Caco-2 (cell line): ENCODE measurements at regions not wholly inside any gene's neighbourhood (a gene's known extent, or its start where the extent isn't known, plus 50 kb on each side); places are given as distances from the start of the nearest gene placed in this dataset.

ENCODE experiments used
- BruUV-seq: library from RNA; stranded (reverse); fragments of 400-500 nt; replicated peaks from 2 replicates; lab custom pipeline; 2021; lab: Mats Ljungman, UMichigan
- CTCF ChIA-PET: fragments of 300-600 bp; sonication (Branson Sonifier 250); formaldehyde crosslinking; loops from one replicate; lab custom pipeline; 2022; ENCODE audit warnings: antibody characterized with exemption; lab: Charles Lee
- POLR2A ChIA-PET: fragments of 300-600 bp; sonication (Branson Sonifier 250); formaldehyde crosslinking; loops from one replicate; lab custom pipeline; 2022; ENCODE audit warnings: antibody characterized with exemption; lab: Charles Lee
- DNase-seq, 2 experiments: peaks; one replicate each; pipeline versions ENCODE4 v3.0.0 to v3.0.0-alpha.2; 2020 to 2022
- H3K27me3 ChIP-seq: replicated peaks from 2 replicates; pipeline ENCODE4 v1.6.0; 2011; ENCODE audit warnings: low read length; ENCODE audit not compliant: control insufficient read depth, insufficient read depth
- H3K36me3 ChIP-seq: 2 replicates; pipeline ENCODE4 v1.5.1; 2011; ENCODE audit warnings: low read length; ENCODE audit not compliant: control insufficient read depth, insufficient read depth
- H3K4me1 ChIP-seq: fragments of 250-450 bp; sonication (Bioruptor Pico); 2 replicates; pipeline ENCODE4 v1.5.1; 2020; ENCODE audit warnings: mild to moderate bottlenecking
- H3K4me3 ChIP-seq: 2 replicates; pipeline ENCODE4 v1.5.1; 2011; ENCODE audit warnings: low read depth, mild to moderate bottlenecking, control low read depth, low read length
- H3K9me3 ChIP-seq: fragments of 250-450 bp; sonication (Bioruptor Pico); 2 replicates; pipeline ENCODE4 v1.5.1; 2020; ENCODE audit warnings: mild to moderate bottlenecking, moderate library complexity
- H3K27ac Mint-ChIP-seq: one replicate; pipeline ENCODE4 v1.8.0; 2022; ENCODE audit warnings: mixed read lengths; ENCODE audit not compliant: unreplicated experiment
- H3K27me3 Mint-ChIP-seq: one replicate; pipeline ENCODE4 v1.8.0; 2022; ENCODE audit warnings: mixed read lengths; ENCODE audit not compliant: insufficient read depth, unreplicated experiment
- H3K36me3 Mint-ChIP-seq: one replicate; pipeline ENCODE4 v1.8.0; 2022; ENCODE audit warnings: mild to moderate bottlenecking, mixed read lengths; ENCODE audit not compliant: insufficient read depth, unreplicated experiment
- H3K4me1 Mint-ChIP-seq: one replicate; pipeline ENCODE4 v1.8.0; 2022; ENCODE audit warnings: low read depth, mixed read lengths; ENCODE audit not compliant: unreplicated experiment
- H3K4me3 Mint-ChIP-seq: one replicate; pipeline ENCODE4 v1.8.0; 2022; ENCODE audit warnings: mild to moderate bottlenecking, moderate library complexity, mixed read lengths; ENCODE audit not compliant: unreplicated experiment
- H3K9me3 Mint-ChIP-seq: one replicate; pipeline ENCODE4 v1.8.0; 2022; ENCODE audit warnings: mixed read lengths; ENCODE audit not compliant: unreplicated experiment
- intact Hi-C: fragments of 100-400 bp; cut with micrococcal nuclease; formaldehyde crosslinking; loops from one replicate; pipeline ENCODE4 v1.10.0; 2022; ENCODE audit not compliant: unreplicated experiment
- TF ChIP-seq, protein P1 (sequence below), 2 experiments: fragments of 200-600 bp in 1 of 2; IDR thresholded peaks; 1 replicate in 1 of 2; 2 replicates in 1 of 2; pipeline versions ENCODE4 v1.5.1 to v1.8.0; 2011 to 2022; ENCODE audit warnings: antibody characterized with exemption in 1 of 2, control low read depth in 1 of 2, inconsistent platforms in 1 of 2, low read depth in 1 of 2, low read length in 1 of 2, mild to moderate bottlenecking in 1 of 2, moderate library complexity in 1 of 2; ENCODE audit not compliant: insufficient read depth in 1 of 2, severe bottlenecking in 1 of 2, unreplicated experiment in 1 of 2

DNA sequence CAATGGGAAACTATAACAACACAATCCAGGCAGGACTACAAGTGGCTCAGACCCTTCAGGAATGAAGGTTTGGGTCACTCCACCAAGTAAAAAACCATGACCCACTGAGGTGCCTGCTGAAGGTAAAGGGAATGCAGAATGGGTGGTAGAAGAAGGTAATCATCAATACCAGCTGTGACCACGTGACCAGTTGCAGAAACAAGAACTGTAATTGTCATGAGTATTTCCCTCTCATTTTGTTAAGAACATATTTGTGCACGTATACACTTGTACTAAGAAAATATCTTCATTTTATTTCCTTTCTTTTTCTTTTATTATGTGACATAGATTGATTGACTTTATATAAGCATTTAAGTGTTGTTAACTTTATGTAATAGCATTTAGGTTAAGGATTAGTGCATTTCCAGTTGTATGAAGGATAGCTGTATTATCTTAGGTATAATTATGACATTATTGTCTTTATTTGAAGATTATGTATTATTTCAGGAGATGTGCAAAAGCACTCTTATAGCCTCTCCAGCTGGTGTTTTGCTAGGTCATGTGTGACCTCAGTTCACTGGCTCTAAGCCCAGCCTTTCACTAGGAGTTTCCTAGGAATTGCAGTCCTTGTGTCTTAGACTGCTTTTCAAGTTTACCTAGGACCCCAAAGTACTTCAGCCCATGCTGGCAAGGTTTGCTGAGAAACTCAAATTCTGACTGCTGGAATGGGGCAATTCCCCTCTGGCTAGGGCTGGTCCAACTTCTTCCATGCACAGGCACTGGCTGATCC lies 125.7 kb upstream of the DPP10 start:
- BruUV-seq, result no TSS peak
- no peaks in the 10 kb centered on the region for H3K9me3 Mint-ChIP-seq
- Histone ChIP-seq H3K27me3 (no peaks in the 10 kb centered on the region), H3K9me3 (no peaks in the 10 kb centered on the region), H3K4me3 (no peak overlapping the region), H3K4me1 (no peaks in the 10 kb centered on the region), H3K36me3 (no peaks in the 10 kb centered on the region)
- no peaks in the 10 kb centered on the region for H3K27me3 Mint-ChIP-seq
- DNase-seq, result no peak
- TF ChIP-seq, protein P1, sequence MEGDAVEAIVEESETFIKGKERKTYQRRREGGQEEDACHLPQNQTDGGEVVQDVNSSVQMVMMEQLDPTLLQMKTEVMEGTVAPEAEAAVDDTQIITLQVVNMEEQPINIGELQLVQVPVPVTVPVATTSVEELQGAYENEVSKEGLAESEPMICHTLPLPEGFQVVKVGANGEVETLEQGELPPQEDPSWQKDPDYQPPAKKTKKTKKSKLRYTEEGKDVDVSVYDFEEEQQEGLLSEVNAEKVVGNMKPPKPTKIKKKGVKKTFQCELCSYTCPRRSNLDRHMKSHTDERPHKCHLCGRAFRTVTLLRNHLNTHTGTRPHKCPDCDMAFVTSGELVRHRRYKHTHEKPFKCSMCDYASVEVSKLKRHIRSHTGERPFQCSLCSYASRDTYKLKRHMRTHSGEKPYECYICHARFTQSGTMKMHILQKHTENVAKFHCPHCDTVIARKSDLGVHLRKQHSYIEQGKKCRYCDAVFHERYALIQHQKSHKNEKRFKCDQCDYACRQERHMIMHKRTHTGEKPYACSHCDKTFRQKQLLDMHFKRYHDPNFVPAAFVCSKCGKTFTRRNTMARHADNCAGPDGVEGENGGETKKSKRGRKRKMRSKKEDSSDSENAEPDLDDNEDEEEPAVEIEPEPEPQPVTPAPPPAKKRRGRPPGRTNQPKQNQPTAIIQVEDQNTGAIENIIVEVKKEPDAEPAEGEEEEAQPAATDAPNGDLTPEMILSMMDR (IDR thresholded peaks at IDR 0.05; ENCODE audit: insufficient read depth in 1 of 2, low read depth in 1 of 2, low read length in 1 of 2, severe bottlenecking in 1 of 2, unreplicated experiment in 1 of 2), result no peak
- H3K4me3 Mint-ChIP-seq, result no peak overlapping the region
- H3K4me1 Mint-ChIP-seq, result no peaks in the 10 kb centered on the region
- intact Hi-C loops, result loop anchor here (5.0 kb wide), 1 partner anchor 339 kb away; no protein-coding TSS in a partner anchor
- ChIA-PET CTCF (no interaction called here), POLR2A (no interaction called here)
- no peak overlapping the region for H3K27ac Mint-ChIP-seq
- no peaks in the 10 kb centered on the region for H3K36me3 Mint-ChIP-seq

GRCh38 chr2:114330594-114330993 lies 111.8 kb upstream of the DPP10 start:
- DNase-seq, result no peak
- CTCF ChIA-PET, result no interaction called here
- TF ChIP-seq, protein P1 (IDR thresholded peaks at IDR 0.05; ENCODE audit: insufficient read depth in 1 of 2, low read depth in 1 of 2, low read length in 1 of 2, severe bottlenecking in 1 of 2, unreplicated experiment in 1 of 2), result no peak
- Mint-ChIP-seq H3K27me3 (no peaks in the 10 kb centered on the region), H3K27ac (no peak overlapping the region), H3K4me1 (no peaks in the 10 kb centered on the region), H3K36me3 (no peaks in the 10 kb centered on the region), H3K9me3 (no peaks in the 10 kb centered on the region), H3K4me3 (no peak overlapping the region)
- no peaks in the 10 kb centered on the region for H3K4me1 ChIP-seq
- H3K4me3 ChIP-seq, result no peak overlapping the region
- no peaks in the 10 kb centered on the region for H3K36me3 ChIP-seq
- H3K27me3 ChIP-seq, result peaks cover 2% of the 10 kb centered on the region; the same call in 1 of the 2 replicates
- POLR2A ChIA-PET, result interaction anchor here (0.6 kb wide), 1 partner anchor 596 kb away, joined by 6 read pairs; no protein-coding TSS in a partner anchor
- no peaks in the 10 kb centered on the region for H3K9me3 ChIP-seq
- BruUV-seq, result no TSS peak
- intact Hi-C loops, result no loop called here

- no peaks in the 10 kb centered on the region for H3K4me1 Mint-ChIP-seq
- BruUV-seq, result no TSS peak
- intact Hi-C loops, result no loop called here
- no peaks in the 10 kb centered on the region for H3K36me3 Mint-ChIP-seq
- no peaks in the 10 kb centered on the region for H3K9me3 Mint-ChIP-seq
- no peak overlapping the region for H3K27ac Mint-ChIP-seq
- no peaks in the 10 kb centered on the region for H3K27me3 Mint-ChIP-seq
- ChIA-PET POLR2A (no interaction called here), CTCF (no interaction called here)
- no peak overlapping the region for H3K4me3 Mint-ChIP-seq
- H3K9me3 ChIP-seq, result no peaks in the 10 kb centered on the region
- TF ChIP-seq, protein P1 (IDR thresholded peaks at IDR 0.05; ENCODE audit: insufficient read depth in 1 of 2, low read depth in 1 of 2, low read length in 1 of 2, severe bottlenecking in 1 of 2, unreplicated experiment in 1 of 2), result no peak
- no peak for DNase-seq
- no peaks in the 10 kb centered on the region for H3K4me1 ChIP-seq
- no peak overlapping the region for H3K4me3 ChIP-seq
- H3K36me3 ChIP-seq, result no peaks in the 10 kb centered on the region
- peaks cover 2% of the 10 kb centered on the region; the same call in 1 of the 2 replicates for H3K27me3 ChIP-seq
Measured at GRCh38 chr2:114331934-114332333, 110.5 kb upstream of the DPP10 start.
